Hypothalamus (tissue), 51 donors: ENCODE measurements at regions not wholly inside any gene's neighbourhood (a gene's known extent, or its start where the extent isn't known, plus 50 kb on each side); places are given as distances from the start of the nearest gene placed in this dataset.
"Not testable (repeated sequence)": the region's sequence is repeated elsewhere in the genome, so short reads cannot be mapped to it uniquely, and the experiment has no call there.

Source experiments
- DNase-seq, 51 donors: peaks; one replicate each; lab custom pipeline; 2025; lab: John Stamatoyannopoulos, UW

- DNase-seq = no peak
Measured at GRCh38 chr5:67996596-67996995, 219.0 kb upstream of the PIK3R1 start.

- DNase-seq = no peak
Measured at GRCh38 chr5:67992923-67993322, 222.6 kb upstream of the PIK3R1 start.

GRCh38 chr5:67989456-67989855 lies 226.1 kb upstream of the PIK3R1 start:
- no peak for DNase-seq

- DNase-seq = no peak
Measured at GRCh38 chr5:67986761-67987160, 228.8 kb upstream of the PIK3R1 start.

GRCh38 chr5:67985686-67986387 lies 229.7 kb upstream of the PIK3R1 start:
- DNase-seq = no peak

- no peak for DNase-seq
Measured at GRCh38 chr5:67984546-67984945, 231.0 kb upstream of the PIK3R1 start.

GRCh38 chr5:67983251-67984110 lies 232.1 kb upstream of the PIK3R1 start:
- DNase-seq = no peak

- not testable (repeated sequence) for DNase-seq
Measured at GRCh38 chr5:67982160-67982559, 233.4 kb upstream of the PIK3R1 start.

GRCh38 chr5:67978171-67978570 lies 237.4 kb upstream of the PIK3R1 start:
- no peak for DNase-seq

GRCh38 chr5:67976891-67977601 lies 238.5 kb upstream of the PIK3R1 start:
- no peak for DNase-seq

- DNase-seq = no peak
Measured at GRCh38 chr5:67976181-67976580, 239.4 kb upstream of the PIK3R1 start.

GRCh38 chr5:67974471-67974870 lies 241.1 kb upstream of the PIK3R1 start:
- no peak for DNase-seq

- DNase-seq = no peak
Measured at GRCh38 chr5:67974054-67974453, 241.5 kb upstream of the PIK3R1 start.

GRCh38 chr5:67971971-67972821 lies 243.4 kb upstream of the PIK3R1 start:
- no peak for DNase-seq

GRCh38 chr5:67971223-67971830 lies 244.2 kb upstream of the PIK3R1 start:
- no peak for DNase-seq

- DNase-seq = no peak
Measured at GRCh38 chr5:67969631-67970030, 245.9 kb upstream of the PIK3R1 start.

- DNase-seq = no peak
Measured at GRCh38 chr5:67969176-67969575, 246.4 kb upstream of the PIK3R1 start.

GRCh38 chr5:67966712-67967111 lies 248.8 kb upstream of the PIK3R1 start:
- no peak for DNase-seq

GRCh38 chr5:67964619-67965018 lies 250.9 kb upstream of the PIK3R1 start:
- DNase-seq = no peak
